ENCODE measurements at regions not wholly inside any gene's neighbourhood (a gene's known extent, or its start where the extent isn't known, plus 50 kb on each side); places are given as distances from the start of the nearest gene placed in this dataset.

DNA sequence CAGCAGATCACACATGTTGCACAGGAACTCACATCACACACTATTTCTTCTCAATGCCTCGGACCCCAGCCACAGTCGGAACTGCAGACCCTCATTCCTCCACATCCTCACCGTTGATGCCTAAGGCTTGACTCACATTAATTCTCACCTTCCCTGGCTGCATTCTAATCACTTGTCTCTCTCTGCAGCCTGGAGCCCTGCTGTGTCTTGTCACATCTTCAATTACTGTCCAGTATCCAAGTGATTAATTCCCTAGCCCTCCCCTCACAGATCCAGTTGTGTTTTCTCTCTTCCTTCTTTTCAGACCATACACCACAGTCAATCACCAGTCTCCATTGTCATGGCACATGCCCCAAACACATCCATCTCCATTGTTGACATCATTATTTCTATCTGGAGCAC lies 592.4 kb upstream of the IGFBP3 start:
- Histone ChIP-seq H3K27me3 (ENCODE audit: insufficient read depth, low read length) (no peaks in the 10 kb centered on the region), H3K9me3 (ENCODE audit: control insufficient read depth in 1 of 2, low read length in 2 of 2) (no peaks in the 10 kb centered on the region), H3K36me3 (ENCODE audit: insufficient read depth, low read length) (no peaks in the 10 kb centered on the region), H3K4me3 (ENCODE audit: low read length in 2 of 2) (no peak overlapping the region), H3K27ac (ENCODE audit: low read depth, low read length) (no peak overlapping the region), H3K4me1 (ENCODE audit: insufficient read depth, low read length) (no peaks in the 10 kb centered on the region)
- Mint-ChIP-seq H3K27me3 (no peaks in the 10 kb centered on the region), H3K36me3 (no peaks in the 10 kb centered on the region), H3K9me3 (peaks cover 0 to 5% (median 4%) of the 10 kb centered on the region in 8 donors), H3K4me1 (no peaks in the 10 kb centered on the region), H3K4me3 (no peak overlapping the region), H3K27ac (no peak overlapping the region)
- POLR2A ChIA-PET (ENCODE audit: partially characterized antibody), result no interaction called here
- no peak for DNase-seq
- CTCF ChIA-PET (ENCODE audit: partially characterized antibody), result no interaction called here
- intact Hi-C loops (cut with micrococcal nuclease), result no loop called here

DNA sequence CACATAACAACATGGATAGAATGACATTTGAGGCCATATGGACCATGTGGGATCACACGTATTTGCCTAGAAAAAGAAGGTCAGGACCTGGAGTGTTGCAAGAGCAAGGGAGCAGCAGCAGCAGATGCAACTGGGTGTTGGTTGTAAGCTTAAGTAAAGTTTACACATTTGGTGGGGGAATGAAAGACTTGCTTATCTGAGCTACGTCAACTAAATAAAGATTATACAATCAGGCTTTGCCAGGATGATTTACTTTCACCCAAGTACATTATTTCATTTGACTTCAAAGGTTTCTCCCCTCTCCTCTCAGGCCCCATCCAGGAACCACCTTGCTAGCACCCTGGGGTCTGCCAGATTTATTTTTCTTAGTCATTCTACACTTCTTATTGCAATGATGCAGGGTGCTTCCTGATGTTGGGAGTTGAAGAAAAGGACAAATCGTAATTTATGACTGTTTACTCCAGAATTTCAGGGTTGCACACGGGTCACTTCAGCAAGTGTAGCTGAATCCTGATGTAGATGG lies 591.9 kb upstream of the IGFBP3 start:
- intact Hi-C loops (cut with micrococcal nuclease), result no loop called here
- POLR2A ChIA-PET (ENCODE audit: partially characterized antibody), result no interaction called here
- Histone ChIP-seq H3K4me1 (ENCODE audit: insufficient read depth, low read length) (no peaks in the 10 kb centered on the region), H3K36me3 (ENCODE audit: insufficient read depth, low read length) (no peaks in the 10 kb centered on the region), H3K9me3 (ENCODE audit: control insufficient read depth in 1 of 2, low read length in 2 of 2) (no peaks in the 10 kb centered on the region), H3K27ac (ENCODE audit: low read depth, low read length) (no peak overlapping the region), H3K4me3 (ENCODE audit: low read length in 2 of 2) (no peak overlapping the region), H3K27me3 (ENCODE audit: insufficient read depth, low read length) (no peaks in the 10 kb centered on the region)
- peaks cover 0 to 6% (median 4%) of the 10 kb centered on the region in 8 donors for H3K9me3 Mint-ChIP-seq
- no peak overlapping the region for H3K27ac Mint-ChIP-seq
- H3K36me3 Mint-ChIP-seq, result no peaks in the 10 kb centered on the region
- no peaks in the 10 kb centered on the region for H3K4me1 Mint-ChIP-seq
- CTCF ChIA-PET (ENCODE audit: partially characterized antibody), result no interaction called here
- no peak overlapping the region for H3K4me3 Mint-ChIP-seq
- H3K27me3 Mint-ChIP-seq, result no peaks in the 10 kb centered on the region
- DNase-seq, result no peak

DNA sequence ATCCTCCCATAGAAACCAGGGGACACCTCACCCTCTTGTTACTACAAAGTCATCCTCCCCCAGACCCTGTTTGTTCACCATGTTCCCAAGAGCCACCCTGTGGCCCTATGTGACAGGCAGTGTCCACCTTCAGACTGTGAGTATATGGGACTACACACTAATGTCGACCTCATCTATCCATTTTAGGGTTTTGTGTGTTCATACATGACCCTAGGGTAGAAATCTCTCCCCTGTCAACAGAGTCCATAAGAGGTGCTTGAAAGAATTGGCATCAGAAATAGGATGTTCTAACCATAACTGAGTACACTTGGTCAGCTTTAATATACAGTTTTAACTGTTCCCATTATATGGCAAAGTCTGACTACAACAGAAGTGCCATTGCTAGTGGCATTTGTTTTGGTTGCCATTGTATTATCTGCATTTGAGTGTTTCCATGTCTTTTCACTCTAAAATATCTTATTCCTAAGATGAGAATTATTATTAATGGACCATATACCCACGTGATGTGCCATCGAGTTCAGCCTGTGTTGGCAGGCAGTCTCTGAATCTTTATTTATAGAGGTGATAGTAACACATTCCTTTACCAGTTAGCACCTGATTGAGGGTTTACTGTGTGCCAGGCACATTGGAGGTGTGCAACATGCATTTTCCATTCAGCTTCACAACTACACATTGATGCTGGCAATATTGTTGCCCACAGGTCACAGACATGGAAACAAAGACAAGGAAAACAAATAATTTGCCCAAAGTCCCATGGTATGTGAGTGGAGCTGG lies 590.6 kb upstream of the IGFBP3 start:
- intact Hi-C loops (cut with micrococcal nuclease), result no loop called here

DNA sequence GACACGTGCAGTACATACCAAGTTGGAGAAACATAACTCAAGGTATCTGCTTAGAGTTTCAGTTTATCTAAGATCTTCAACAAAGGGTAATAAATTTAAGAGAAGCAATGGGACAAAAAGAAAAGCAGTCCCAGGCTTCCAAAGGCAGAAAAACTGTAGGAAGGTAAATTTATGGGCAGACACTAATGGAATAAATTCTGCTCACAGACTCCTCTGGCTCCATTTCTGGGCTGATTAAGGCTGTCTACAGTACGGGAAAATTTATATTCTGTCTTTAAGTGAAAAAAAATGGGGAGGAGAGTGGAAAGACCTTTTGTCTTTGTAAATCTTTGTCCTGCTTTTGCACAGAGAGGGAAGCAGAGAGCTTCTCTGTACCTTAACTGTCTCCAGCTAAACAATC lies 587.5 kb upstream of the IGFBP3 start:
- Histone ChIP-seq H3K36me3 (ENCODE audit: insufficient read depth, low read length) (no peaks in the 10 kb centered on the region), H3K4me1 (ENCODE audit: insufficient read depth, low read length) (no peaks in the 10 kb centered on the region), H3K4me3 (ENCODE audit: low read length in 2 of 2) (no peak overlapping the region), H3K27ac (ENCODE audit: low read depth, low read length) (no peak overlapping the region), H3K9me3 (ENCODE audit: control insufficient read depth in 1 of 2, low read length in 2 of 2) (no peaks in the 10 kb centered on the region), H3K27me3 (ENCODE audit: insufficient read depth, low read length) (no peaks in the 10 kb centered on the region)
- DNase-seq, result no peak
- H3K27ac Mint-ChIP-seq, result no peak overlapping the region
- H3K4me1 Mint-ChIP-seq, result no peaks in the 10 kb centered on the region
- no peak overlapping the region for H3K4me3 Mint-ChIP-seq
- H3K36me3 Mint-ChIP-seq, result no peaks in the 10 kb centered on the region
- H3K27me3 Mint-ChIP-seq, result no peaks in the 10 kb centered on the region
- H3K9me3 Mint-ChIP-seq, result peaks cover 0 to 8% (median 3%) of the 10 kb centered on the region in 8 donors
- intact Hi-C loops (cut with micrococcal nuclease), result no loop called here
- ChIA-PET POLR2A (ENCODE audit: partially characterized antibody) (no interaction called here), CTCF (ENCODE audit: partially characterized antibody) (no interaction called here)

More for the DNA sequence above, 590.6 kb upstream of the IGFBP3 start:
- Histone ChIP-seq H3K27me3 (ENCODE audit: insufficient read depth, low read length) (no peaks in the 10 kb centered on the region), H3K4me1 (ENCODE audit: insufficient read depth, low read length) (no peaks in the 10 kb centered on the region), H3K27ac (ENCODE audit: low read depth, low read length) (no peak overlapping the region), H3K36me3 (ENCODE audit: insufficient read depth, low read length) (no peaks in the 10 kb centered on the region), H3K4me3 (ENCODE audit: low read length in 2 of 2) (no peak overlapping the region), H3K9me3 (ENCODE audit: control insufficient read depth in 1 of 2, low read length in 2 of 2) (no peaks in the 10 kb centered on the region)
- CTCF ChIA-PET (ENCODE audit: partially characterized antibody), result no interaction called here
- no peaks in the 10 kb centered on the region for H3K27me3 Mint-ChIP-seq
- H3K27ac Mint-ChIP-seq, result no peak overlapping the region
- no peaks in the 10 kb centered on the region for H3K4me1 Mint-ChIP-seq
- no peaks in the 10 kb centered on the region for H3K36me3 Mint-ChIP-seq
- H3K9me3 Mint-ChIP-seq, result peaks cover 0 to 8% (median 3%) of the 10 kb centered on the region in 8 donors
- no peak overlapping the region for H3K4me3 Mint-ChIP-seq
- DNase-seq, result no peak
- POLR2A ChIA-PET (ENCODE audit: partially characterized antibody), result no interaction called here

DNA sequence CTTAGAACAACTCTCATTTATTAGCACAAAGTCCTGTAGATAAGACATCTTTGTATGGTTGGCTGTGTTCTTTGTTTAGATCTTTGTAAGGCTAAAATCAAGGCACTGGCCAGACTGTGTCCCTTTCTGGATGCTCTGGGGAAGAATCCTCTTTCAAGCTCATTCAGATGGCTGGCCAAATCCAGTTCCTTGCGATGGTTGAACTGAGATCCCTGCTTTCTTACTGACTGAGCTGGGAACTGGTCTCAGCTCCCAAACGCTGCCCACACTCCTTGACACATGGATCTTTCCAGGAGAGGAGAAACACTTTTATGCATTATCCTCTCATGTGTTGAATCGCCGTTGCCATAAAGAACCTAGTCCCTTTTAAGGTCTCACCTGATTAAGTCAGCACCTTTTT lies 586.5 kb upstream of the IGFBP3 start:
- Mint-ChIP-seq H3K27me3 (no peaks in the 10 kb centered on the region), H3K27ac (peak overlapping the region in 1 of 7 donors; percentile 19), H3K4me3 (no peak overlapping the region), H3K36me3 (no peaks in the 10 kb centered on the region), H3K9me3 (peaks cover 0 to 10% (median 2%) of the 10 kb centered on the region in 8 donors), H3K4me1 (no peaks in the 10 kb centered on the region)
- H3K27ac ChIP-seq (ENCODE audit: low read depth, low read length), result no peak overlapping the region
- intact Hi-C loops (cut with micrococcal nuclease), result no loop called here
- H3K36me3 ChIP-seq (ENCODE audit: insufficient read depth, low read length), result no peaks in the 10 kb centered on the region
- H3K4me3 ChIP-seq (ENCODE audit: low read length in 2 of 2), result no peak overlapping the region
- ChIA-PET CTCF (ENCODE audit: partially characterized antibody) (no interaction called here), POLR2A (ENCODE audit: partially characterized antibody) (no interaction called here)
- H3K9me3 ChIP-seq (ENCODE audit: control insufficient read depth in 1 of 2, low read length in 2 of 2), result no peaks in the 10 kb centered on the region
- H3K27me3 ChIP-seq (ENCODE audit: insufficient read depth, low read length), result no peaks in the 10 kb centered on the region
- no peak for DNase-seq
- no peaks in the 10 kb centered on the region for H3K4me1 ChIP-seq (ENCODE audit: insufficient read depth, low read length)

DNA sequence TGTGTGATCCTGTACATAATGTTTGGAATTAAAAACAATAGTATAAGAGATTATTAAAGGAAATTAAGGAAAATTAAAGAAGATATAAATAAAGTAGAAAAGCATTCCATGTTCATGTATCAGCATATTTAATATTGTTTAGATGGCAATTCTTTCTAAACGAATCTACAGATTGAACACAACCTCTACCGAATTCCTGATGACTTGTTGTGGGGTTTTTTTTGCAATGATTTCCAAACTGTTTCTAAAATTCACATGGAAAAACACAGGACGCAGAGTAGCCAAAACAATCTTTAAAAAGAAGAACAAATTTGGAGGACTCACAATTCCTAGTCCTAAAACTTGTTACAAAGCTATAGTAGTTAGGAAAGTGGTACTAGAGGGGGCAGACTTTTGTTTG lies 573.4 kb upstream of the IGFBP3 start:
- Histone ChIP-seq H3K9me3 (ENCODE audit: control insufficient read depth in 1 of 2, low read length in 2 of 2) (no peaks in the 10 kb centered on the region), H3K4me1 (ENCODE audit: insufficient read depth, low read length) (no peaks in the 10 kb centered on the region), H3K27ac (ENCODE audit: low read depth, low read length) (no peak overlapping the region), H3K4me3 (ENCODE audit: low read length in 2 of 2) (no peak overlapping the region), H3K36me3 (ENCODE audit: insufficient read depth, low read length) (no peaks in the 10 kb centered on the region), H3K27me3 (ENCODE audit: insufficient read depth, low read length) (no peaks in the 10 kb centered on the region)
- peaks cover 2 to 28% (median 19%) of the 10 kb centered on the region in 8 donors for H3K9me3 Mint-ChIP-seq
- intact Hi-C loops (cut with micrococcal nuclease), result no loop called here
- no peak for DNase-seq
- no peak overlapping the region for H3K4me3 Mint-ChIP-seq
- no peaks in the 10 kb centered on the region for H3K36me3 Mint-ChIP-seq
- ChIA-PET CTCF (ENCODE audit: partially characterized antibody) (no interaction called here), POLR2A (ENCODE audit: partially characterized antibody) (no interaction called here)
- H3K27ac Mint-ChIP-seq, result no peak overlapping the region
- H3K27me3 Mint-ChIP-seq, result peaks cover 0 to 3% of the 10 kb centered on the region in 2 donors
- no peaks in the 10 kb centered on the region for H3K4me1 Mint-ChIP-seq

DNA sequence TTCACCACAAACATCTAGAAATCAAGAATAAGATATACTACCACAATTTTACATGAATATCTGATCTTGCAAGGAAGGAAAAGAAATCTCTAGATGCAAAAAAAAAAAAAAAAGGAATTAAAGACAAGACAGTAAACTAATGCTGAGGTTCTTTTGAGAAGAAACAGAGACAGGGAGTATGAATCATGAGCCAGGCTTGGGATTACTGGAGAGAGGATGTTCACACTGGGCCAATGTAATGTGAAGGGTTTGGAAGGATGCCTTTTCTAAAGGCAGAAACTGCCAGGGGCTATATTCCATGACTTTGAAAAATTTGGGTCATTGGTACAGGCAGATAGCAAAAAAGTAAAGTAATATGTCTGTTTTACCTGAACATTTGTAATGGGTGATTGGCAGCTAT lies 573.0 kb upstream of the IGFBP3 start:
- no peaks in the 10 kb centered on the region for H3K4me1 Mint-ChIP-seq
- H3K36me3 Mint-ChIP-seq, result no peaks in the 10 kb centered on the region
- peaks cover 2 to 28% (median 19%) of the 10 kb centered on the region in 8 donors for H3K9me3 Mint-ChIP-seq
- no peak overlapping the region for H3K4me3 Mint-ChIP-seq
- H3K27ac Mint-ChIP-seq, result no peak overlapping the region
- peaks cover 0 to 3% of the 10 kb centered on the region in 2 donors for H3K27me3 Mint-ChIP-seq
- Histone ChIP-seq H3K4me1 (ENCODE audit: insufficient read depth, low read length) (no peaks in the 10 kb centered on the region), H3K36me3 (ENCODE audit: insufficient read depth, low read length) (no peaks in the 10 kb centered on the region), H3K9me3 (ENCODE audit: control insufficient read depth in 1 of 2, low read length in 2 of 2) (no peaks in the 10 kb centered on the region), H3K27ac (ENCODE audit: low read depth, low read length) (no peak overlapping the region), H3K27me3 (ENCODE audit: insufficient read depth, low read length) (no peaks in the 10 kb centered on the region), H3K4me3 (ENCODE audit: low read length in 2 of 2) (no peak overlapping the region)
- ChIA-PET CTCF (ENCODE audit: partially characterized antibody) (no interaction called here), POLR2A (ENCODE audit: partially characterized antibody) (no interaction called here)
- DNase-seq, result no peak
- intact Hi-C loops (cut with micrococcal nuclease), result no loop called here
